Suprapubic skin (tissue), 4 donors: ENCODE measurements at regions not wholly inside any gene's neighbourhood (a gene's known extent, or its start where the extent isn't known, plus 50 kb on each side); places are given as distances from the start of the nearest gene placed in this dataset.
A peak's percentile ranks its signal among the peaks of the same experiment; 100 is the strongest.

Experiments
- DNase-seq, 2 donors: peaks; one replicate each; pipeline ENCODE4 v3.0.0-alpha.2; 2019; ENCODE audit warnings: low spot score in 2 of 2
- H3K27ac ChIP-seq: fragments of 200-600 bp; sonication (generic); one replicate; pipeline ENCODE4 v1.5.1; 2019
- H3K27me3 ChIP-seq: fragments of 200-600 bp; sonication (generic); one replicate; pipeline ENCODE4 v1.5.1; 2019
- H3K36me3 ChIP-seq: fragments of 200-600 bp; sonication (generic); one replicate; pipeline ENCODE4 v1.5.1; 2019
- H3K4me1 ChIP-seq: fragments of 200-600 bp; sonication (generic); one replicate; pipeline ENCODE4 v1.5.1; 2019
- H3K4me3 ChIP-seq: fragments of 200-600 bp; sonication (generic); one replicate; pipeline ENCODE4 v1.5.1; 2019; ENCODE audit warnings: mild to moderate bottlenecking
- H3K9me3 ChIP-seq: fragments of 200-600 bp; sonication (generic); one replicate; pipeline ENCODE4 v1.5.1; 2019
- CTCF ChIP-seq, 2 donors: fragments of 200-600 bp in 1 of 2; fragments of 450-650 bp in 1 of 2; sonication (generic) in 1 of 2; IDR thresholded peaks; one replicate each; pipeline ENCODE4 v1.5.1; 2016 to 2019; ENCODE audit warnings: antibody characterized with exemption in 2 of 2, mild to moderate bottlenecking in 1 of 2, moderate library complexity in 1 of 2
- EP300 ChIP-seq: sonication (generic); formaldehyde crosslinking; IDR thresholded peaks from one replicate; pipeline ENCODE4 v1.6.1; 2017; ENCODE audit warnings: antibody characterized with exemption
- POLR2A ChIP-seq, 2 donors: fragments of 450-650 bp; IDR thresholded peaks; one replicate each; pipeline ENCODE4 v1.6.1; 2017; ENCODE audit warnings: antibody characterized with exemption in 2 of 2, mild to moderate bottlenecking in 2 of 2, moderate library complexity in 2 of 2
- POLR2AphosphoS5 ChIP-seq, 3 donors: sonication (generic); formaldehyde crosslinking; IDR thresholded peaks; one replicate each; pipeline ENCODE4 v1.6.1; 2017; ENCODE audit warnings: antibody characterized with exemption in 3 of 3
- WGBS: methylation state at CpG from one replicate; pipeline ENCODE4 v1.1.5; 2018; 5-methylcytosine and 5-hydroxymethylcytosine counted together

- no peaks in the 10 kb centered on the region for H3K27me3 ChIP-seq
- no peaks in the 10 kb centered on the region for H3K4me1 ChIP-seq
- TF ChIP-seq EP300 (no peak), CTCF (IDR thresholded peaks at IDR 0.05) (peak in 1 of 2 donors; percentile 26), POLR2A (IDR thresholded peaks at IDR 0.05) (no peak)
- no peak overlapping the region for H3K4me3 ChIP-seq
- H3K9me3 ChIP-seq, result no peaks in the 10 kb centered on the region
- WGBS, result 22% methylated on average over 5 of the region's 5 CpGs
- H3K36me3 ChIP-seq, result no peaks in the 10 kb centered on the region
- no peak overlapping the region for H3K27ac ChIP-seq
- no peak for DNase-seq
Measured at GRCh38 chr11:81497202-81497804, 1236.4 kb downstream of the FAM181B start.

GRCh38 chr11:81496601-81497000 is 1237.1 kb downstream of the FAM181B start:
- H3K4me3 ChIP-seq, result no peak overlapping the region
- 76% methylated on average over 1 of the region's 1 CpG for WGBS
- no peaks in the 10 kb centered on the region for H3K36me3 ChIP-seq
- H3K27me3 ChIP-seq, result no peaks in the 10 kb centered on the region
- TF ChIP-seq CTCF (IDR thresholded peaks at IDR 0.05), result no peak
- no peak for TF ChIP-seq POLR2AphosphoS5 (IDR thresholded peaks at IDR 0.05)
- TF ChIP-seq EP300, result no peak
- no peak for TF ChIP-seq POLR2A (IDR thresholded peaks at IDR 0.05)
- no peak overlapping the region for H3K27ac ChIP-seq
- DNase-seq, result no peak
- H3K9me3 ChIP-seq, result no peaks in the 10 kb centered on the region
- H3K4me1 ChIP-seq, result no peaks in the 10 kb centered on the region

- H3K4me1 ChIP-seq, result no peaks in the 10 kb centered on the region
- H3K36me3 ChIP-seq, result no peaks in the 10 kb centered on the region
- no peaks in the 10 kb centered on the region for H3K9me3 ChIP-seq
- H3K4me3 ChIP-seq, result no peak overlapping the region
- 83% methylated on average over 4 of the region's 4 CpGs for WGBS
- no peak overlapping the region for H3K27ac ChIP-seq
- no peak for DNase-seq
- TF ChIP-seq POLR2A (IDR thresholded peaks at IDR 0.05) (no peak), POLR2AphosphoS5 (IDR thresholded peaks at IDR 0.05) (no peak), EP300 (no peak), CTCF (IDR thresholded peaks at IDR 0.05) (no peak)
- H3K27me3 ChIP-seq, result no peaks in the 10 kb centered on the region
Measured at GRCh38 chr11:81495699-81496292, 1237.9 kb downstream of the FAM181B start.

- H3K27ac ChIP-seq, result no peak overlapping the region
- H3K27me3 ChIP-seq, result no peaks in the 10 kb centered on the region
- TF ChIP-seq EP300, result no peak
- TF ChIP-seq POLR2A (IDR thresholded peaks at IDR 0.05), result no peak
- no peak for TF ChIP-seq CTCF (IDR thresholded peaks at IDR 0.05)
- no peak for TF ChIP-seq POLR2AphosphoS5 (IDR thresholded peaks at IDR 0.05)
- H3K36me3 ChIP-seq, result no peaks in the 10 kb centered on the region
- H3K4me3 ChIP-seq, result no peak overlapping the region
- H3K4me1 ChIP-seq, result no peaks in the 10 kb centered on the region
- H3K9me3 ChIP-seq, result no peaks in the 10 kb centered on the region
- DNase-seq, result no peak
Measured at GRCh38 chr11:81494431-81494830, 1239.2 kb downstream of the FAM181B start.

- Histone ChIP-seq H3K27ac (no peak overlapping the region), H3K4me1 (no peaks in the 10 kb centered on the region), H3K4me3 (no peak overlapping the region), H3K36me3 (no peaks in the 10 kb centered on the region), H3K9me3 (no peaks in the 10 kb centered on the region), H3K27me3 (no peaks in the 10 kb centered on the region)
- no peak for TF ChIP-seq POLR2A (IDR thresholded peaks at IDR 0.05)
- no peak for TF ChIP-seq EP300
- no peak for TF ChIP-seq POLR2AphosphoS5 (IDR thresholded peaks at IDR 0.05)
- TF ChIP-seq CTCF (IDR thresholded peaks at IDR 0.05), result no peak
- no peak for DNase-seq
- WGBS, result 69% methylated on average over 1 of the region's 1 CpG
Measured at GRCh38 chr11:81492923-81493445, 1240.7 kb downstream of the FAM181B start.
